Adrenal gland (tissue), 9 donors: ENCODE measurements at regions not wholly inside any gene's neighbourhood (a gene's known extent, or its start where the extent isn't known, plus 50 kb on each side); places are given as distances from the start of the nearest gene placed in this dataset.

Experiments used
- DNase-seq, 7 donors: peaks; one replicate each; pipeline ENCODE4 v3.0.0-alpha.2; 2019 to 2020
- H3K27ac ChIP-seq, 5 donors: fragments of 200-600 bp; sonication (generic) in 4 of 5; 1 replicate in 3 of 5; 2 replicates in 2 of 5; pipeline versions ENCODE4 v1.5.1 to v1.8.0; 2016 to 2020; ENCODE audit warnings: mild to moderate bottlenecking in 1 of 5
- H3K27me3 ChIP-seq: fragments of 200-600 bp; 2 replicates; pipeline ENCODE4 v1.8.0; 2021
- H3K36me3 ChIP-seq, 2 donors: fragments of 200-600 bp; replicated peaks in 1 of 2; 1 replicate in 1 of 2; 2 replicates in 1 of 2; pipeline versions ENCODE4 v1.5.1 to v1.8.0; 2018 to 2022
- H3K4me1 ChIP-seq, 2 donors: fragments of 200-600 bp; replicated peaks in 1 of 2; 1 replicate in 1 of 2; 2 replicates in 1 of 2; pipeline versions ENCODE4 v1.5.1 to v1.8.0; 2018 to 2021
- H3K4me3 ChIP-seq, 4 donors: fragments of 200-600 bp; sonication (generic) in 3 of 4; one replicate each; pipeline ENCODE4 v1.5.1; 2016 to 2018
- H3K9me3 ChIP-seq, 3 donors: fragments of 200-600 bp; sonication (generic) in 1 of 3; replicated peaks in 1 of 3; 1 replicate in 2 of 3; 2 replicates in 1 of 3; pipeline versions ENCODE4 v1.5.1 to v1.8.0; 2016 to 2021
- POLR2A ChIP-seq, 2 donors: fragments of 450-650 bp; IDR thresholded peaks; one replicate each; pipeline ENCODE4 v1.6.1; 2017; ENCODE audit warnings: antibody characterized with exemption in 2 of 2, mild to moderate bottlenecking in 2 of 2, moderate library complexity in 1 of 2
- WGBS, 4 donors: extraction: QIAGEN DNeasy Blood & Tissue Kit in 2 of 4; methylation state at CpG; one replicate each; pipeline versions ENCODE4 v1.1.5 to v1.1.7; 2013 to 2017; 5-methylcytosine and 5-hydroxymethylcytosine counted together
- intact Hi-C, 2 donors: fragments of 100-400 bp; cut with DNase I; formaldehyde crosslinking; loops; one replicate each; pipeline versions ENCODE4 v1.14.1 to v1.15.0; 2022 to 2023
- TF ChIP-seq, protein P1 (sequence below), 6 experiments: fragments of 450-650 bp in 4 of 6; fragments of 200-600 bp in 2 of 6; sonication (generic) in 1 of 6; IDR thresholded peaks; 1 replicate in 5 of 6; 2 replicates in 1 of 6; pipeline versions ENCODE4 v1.5.1 to v1.8.0; 2016 to 2021; ENCODE audit warnings: antibody characterized with exemption in 6 of 6, mild to moderate bottlenecking in 2 of 6, moderate library complexity in 1 of 6
- donor health status: healthy with polysubstance abuse.
- donor health status: Bipolar disorder and iron deficiency.
- donor health status: DM: yes; HTN: yes; CAD: no.
- donor health status: DM: no; HTN: no; CAD: no.
- donor health status: DM: no; HTN: no; CAD: no.

- TF ChIP-seq, protein P1, sequence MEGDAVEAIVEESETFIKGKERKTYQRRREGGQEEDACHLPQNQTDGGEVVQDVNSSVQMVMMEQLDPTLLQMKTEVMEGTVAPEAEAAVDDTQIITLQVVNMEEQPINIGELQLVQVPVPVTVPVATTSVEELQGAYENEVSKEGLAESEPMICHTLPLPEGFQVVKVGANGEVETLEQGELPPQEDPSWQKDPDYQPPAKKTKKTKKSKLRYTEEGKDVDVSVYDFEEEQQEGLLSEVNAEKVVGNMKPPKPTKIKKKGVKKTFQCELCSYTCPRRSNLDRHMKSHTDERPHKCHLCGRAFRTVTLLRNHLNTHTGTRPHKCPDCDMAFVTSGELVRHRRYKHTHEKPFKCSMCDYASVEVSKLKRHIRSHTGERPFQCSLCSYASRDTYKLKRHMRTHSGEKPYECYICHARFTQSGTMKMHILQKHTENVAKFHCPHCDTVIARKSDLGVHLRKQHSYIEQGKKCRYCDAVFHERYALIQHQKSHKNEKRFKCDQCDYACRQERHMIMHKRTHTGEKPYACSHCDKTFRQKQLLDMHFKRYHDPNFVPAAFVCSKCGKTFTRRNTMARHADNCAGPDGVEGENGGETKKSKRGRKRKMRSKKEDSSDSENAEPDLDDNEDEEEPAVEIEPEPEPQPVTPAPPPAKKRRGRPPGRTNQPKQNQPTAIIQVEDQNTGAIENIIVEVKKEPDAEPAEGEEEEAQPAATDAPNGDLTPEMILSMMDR (IDR thresholded peaks at IDR 0.05), result no peak
- no peak for TF ChIP-seq POLR2A (IDR thresholded peaks at IDR 0.05)
- WGBS, 4 donors, result 51 to 60% (median 54%) methylated on average over 4 of the region's 4 CpGs
- intact Hi-C loops, result no loop called here
- no peak overlapping the region for H3K4me3 ChIP-seq
- no peak overlapping the region for H3K27ac ChIP-seq
- H3K9me3 ChIP-seq, result peaks cover 0 to 7% (median 0%) of the 10 kb centered on the region in 3 donors
- no peak for DNase-seq
- H3K27me3 ChIP-seq, result no peaks in the 10 kb centered on the region
- H3K36me3 ChIP-seq, result no peaks in the 10 kb centered on the region
- peaks cover 0 to 8% of the 10 kb centered on the region in 2 donors for H3K4me1 ChIP-seq
Observed at GRCh38 chr2:150141226-150142001, 346.1 kb downstream of the RND3 start.

GRCh38 chr2:150140777-150141176 lies 346.7 kb downstream of the RND3 start:
- Histone ChIP-seq H3K36me3 (no peaks in the 10 kb centered on the region), H3K4me1 (peaks cover 0 to 8% of the 10 kb centered on the region in 2 donors), H3K27ac (no peak overlapping the region), H3K27me3 (no peaks in the 10 kb centered on the region), H3K9me3 (peaks cover 0 to 5% (median 0%) of the 10 kb centered on the region in 3 donors), H3K4me3 (no peak overlapping the region)
- TF ChIP-seq POLR2A (IDR thresholded peaks at IDR 0.05), result no peak
- TF ChIP-seq, protein P1 (IDR thresholded peaks at IDR 0.05), result no peak
- DNase-seq, result no peak
- 53 to 78% (median 67%) methylated on average over 1 of the region's 1 CpG for whole genome bisulfite sequencing, 4 donors
- intact Hi-C loops, result no loop called here

GRCh38 chr2:150138587-150138986 lies 348.9 kb downstream of the RND3 start:
- no peaks in the 10 kb centered on the region for H3K36me3 ChIP-seq
- H3K4me3 ChIP-seq, result no peak overlapping the region
- no peaks in the 10 kb centered on the region for H3K4me1 ChIP-seq
- TF ChIP-seq POLR2A (IDR thresholded peaks at IDR 0.05), result no peak
- TF ChIP-seq, protein P1 (IDR thresholded peaks at IDR 0.05), result no peak
- H3K27ac ChIP-seq, result no peak overlapping the region
- intact Hi-C loops, result no loop called here
- H3K9me3 ChIP-seq, result no peaks in the 10 kb centered on the region
- WGBS, 4 donors, result 90 to 95% (median 95%) methylated on average over 4 of the region's 4 CpGs
- no peaks in the 10 kb centered on the region for H3K27me3 ChIP-seq
- no peak for DNase-seq

DNA sequence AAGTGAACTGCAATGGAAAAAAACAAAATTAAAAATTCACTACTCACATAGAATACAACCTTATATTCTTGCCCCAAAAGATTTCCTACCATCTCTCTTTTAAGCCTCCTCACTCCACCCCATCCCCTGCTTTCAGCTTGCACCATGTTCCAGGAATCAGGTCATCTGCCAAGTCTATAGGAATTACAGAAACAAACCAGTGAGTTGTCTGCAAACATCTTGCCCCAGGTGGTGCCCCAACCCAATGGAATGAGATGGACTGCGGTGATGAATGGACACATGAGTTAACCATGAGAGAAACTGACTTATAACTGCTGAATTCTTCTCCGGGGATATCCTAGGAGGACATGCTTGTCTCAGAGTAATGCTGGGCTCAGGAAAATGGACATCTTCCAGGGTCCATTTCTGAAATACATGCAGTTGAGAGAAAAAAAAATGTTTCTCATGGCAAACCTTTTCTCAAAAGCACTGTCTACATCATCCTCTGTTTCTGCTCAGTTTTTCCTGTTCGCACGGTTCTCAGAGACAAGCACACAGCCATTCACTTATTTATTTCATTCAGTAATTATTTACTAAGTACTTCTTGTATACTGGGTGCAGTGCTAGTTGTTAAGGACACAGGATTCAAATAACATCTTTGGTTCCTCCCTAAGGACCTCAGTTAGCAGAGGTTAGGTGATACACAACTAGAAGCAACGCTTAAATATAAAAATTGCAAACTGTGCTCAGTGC lies 350.0 kb downstream of the RND3 start:
- Histone ChIP-seq H3K27ac (no peak overlapping the region), H3K9me3 (no peaks in the 10 kb centered on the region), H3K27me3 (no peaks in the 10 kb centered on the region), H3K4me3 (no peak overlapping the region), H3K4me1 (no peaks in the 10 kb centered on the region), H3K36me3 (no peaks in the 10 kb centered on the region)
- no peak for DNase-seq
- 86 to 97% (median 93%) methylated on average over 5 of the region's 5 CpGs for WGBS, 4 donors
- TF ChIP-seq POLR2A (IDR thresholded peaks at IDR 0.05), result no peak
- TF ChIP-seq, protein P1 (IDR thresholded peaks at IDR 0.05), result no peak
- intact Hi-C loops, result no loop called here
